ENCODE measurements at regions not wholly inside any gene's neighbourhood (a gene's known extent, or its start where the extent isn't known, plus 50 kb on each side); places are given as distances from the start of the nearest gene placed in this dataset.
"Not testable (repeated sequence)": the region's sequence is repeated elsewhere in the genome, so short reads cannot be mapped to it uniquely, and the experiment has no call there.

DNA sequence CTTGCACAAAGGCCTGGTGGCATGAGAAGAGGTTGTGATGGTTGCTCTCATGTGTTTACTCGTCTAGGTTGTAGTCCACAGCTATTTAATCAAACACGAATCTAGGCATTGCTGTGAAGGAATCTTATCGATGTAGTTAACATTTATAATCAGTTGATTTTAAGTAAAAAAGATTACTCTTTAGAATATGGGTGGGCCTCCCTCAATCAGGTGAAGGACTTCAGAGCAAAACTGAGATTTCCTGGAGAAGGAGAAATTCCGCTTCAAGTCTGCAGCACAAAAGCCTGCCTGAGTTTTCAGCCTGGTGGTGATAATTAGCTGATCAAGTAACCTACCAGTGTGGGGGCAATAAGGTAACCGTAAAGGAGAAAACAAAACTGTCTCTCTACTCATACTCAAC, 523.6 kb downstream of the GRIN2A start:
- no peak for DNase-seq (ENCODE audit: low spot score)
- TF ChIP-seq CTCF (IDR thresholded peaks at IDR 0.05; ENCODE audit: extremely low read depth, missing control alignments): no peak

- no peak for TF ChIP-seq CTCF (IDR thresholded peaks at IDR 0.05; ENCODE audit: extremely low read depth, missing control alignments)
- no peak for DNase-seq (ENCODE audit: low spot score)
Measured at GRCh38 chr16:9660898-9661297, 521.3 kb downstream of the GRIN2A start.

DNA sequence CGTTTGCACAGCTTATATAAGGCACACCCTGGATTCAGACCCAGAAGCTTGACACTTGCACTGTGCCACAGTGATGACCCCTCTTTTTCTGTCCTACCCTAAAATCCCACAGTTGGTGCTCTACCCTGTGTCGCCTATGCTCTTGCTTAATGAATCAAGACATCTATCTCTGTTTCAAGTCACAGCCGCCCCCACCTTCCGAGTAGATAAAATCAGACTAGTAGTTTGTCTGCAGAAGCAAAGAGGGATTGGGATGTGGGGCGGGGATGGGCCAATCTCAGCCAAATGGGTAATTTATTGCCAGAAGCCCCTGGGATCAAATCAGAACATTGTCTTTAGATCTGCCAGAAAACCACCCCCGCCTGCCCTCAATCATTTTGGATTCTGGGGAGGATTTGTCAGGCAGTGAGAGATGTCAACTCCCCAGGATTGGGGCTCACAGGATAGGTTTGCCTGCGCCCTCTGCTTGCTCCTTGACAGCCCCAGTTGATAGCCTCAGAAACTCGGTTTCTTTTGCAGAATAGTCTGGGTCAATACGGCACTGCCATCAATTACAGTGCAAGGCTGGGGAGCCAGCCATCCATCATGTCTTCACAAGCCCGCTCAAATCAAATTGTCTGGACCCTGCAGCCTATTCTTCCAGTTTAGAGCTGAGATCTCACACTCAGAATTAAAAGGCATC, 520.8 kb downstream of the GRIN2A start:
- no peak for DNase-seq (ENCODE audit: low spot score)
- no peak for TF ChIP-seq CTCF (IDR thresholded peaks at IDR 0.05; ENCODE audit: extremely low read depth, missing control alignments)

- no peak for TF ChIP-seq CTCF (IDR thresholded peaks at IDR 0.05; ENCODE audit: extremely low read depth, missing control alignments)
- DNase-seq (ENCODE audit: low spot score): no peak
Measured at GRCh38 chr16:9663588-9663987, 518.6 kb downstream of the GRIN2A start.

- no peak for DNase-seq (ENCODE audit: low spot score)
- no peak for TF ChIP-seq CTCF (IDR thresholded peaks at IDR 0.05; ENCODE audit: extremely low read depth, missing control alignments)
Measured at GRCh38 chr16:9665851-9666271, 516.4 kb downstream of the GRIN2A start.

DNA sequence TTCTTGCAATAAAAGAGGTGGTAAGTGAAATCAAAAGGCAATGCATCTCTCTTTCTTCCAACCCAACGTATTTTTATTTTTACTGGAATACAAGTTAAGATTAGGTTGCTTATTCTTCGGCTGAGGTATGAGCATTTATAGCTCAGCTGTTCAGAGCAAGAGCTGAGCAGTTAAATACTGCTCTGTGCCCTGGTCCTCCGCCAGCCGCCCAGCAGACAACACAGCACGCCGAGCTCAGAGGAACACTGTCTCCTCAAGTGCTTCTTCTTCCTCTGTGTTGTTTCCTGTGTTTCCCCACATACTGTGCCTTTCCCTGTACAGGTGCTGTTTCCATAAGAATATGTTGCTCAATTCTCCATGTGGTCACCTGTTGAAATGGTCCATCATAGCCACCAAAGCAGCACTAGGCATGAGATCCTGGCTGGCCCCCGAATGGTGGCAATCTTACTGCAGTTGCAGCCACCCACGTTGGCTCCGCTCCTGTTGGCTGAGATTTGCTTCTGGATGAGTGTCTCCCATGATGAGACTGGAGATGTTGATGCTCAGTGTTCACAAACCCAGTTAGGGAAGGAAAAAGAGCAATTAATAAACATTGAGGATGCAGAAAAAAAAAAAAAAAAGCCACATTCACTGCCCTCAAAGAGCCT, 515.3 kb downstream of the GRIN2A start:
- TF ChIP-seq CTCF (IDR thresholded peaks at IDR 0.05; ENCODE audit: extremely low read depth, missing control alignments): no peak
- no peak for DNase-seq (ENCODE audit: low spot score)

GRCh38 chr16:9670033-9670432, 512.2 kb downstream of the GRIN2A start:
- DNase-seq (ENCODE audit: low spot score): no peak
- TF ChIP-seq CTCF (IDR thresholded peaks at IDR 0.05; ENCODE audit: extremely low read depth, missing control alignments): no peak

GRCh38 chr16:9670616-9671015, 511.6 kb downstream of the GRIN2A start:
- not testable (repeated sequence) for DNase-seq (ENCODE audit: low spot score)

DNA sequence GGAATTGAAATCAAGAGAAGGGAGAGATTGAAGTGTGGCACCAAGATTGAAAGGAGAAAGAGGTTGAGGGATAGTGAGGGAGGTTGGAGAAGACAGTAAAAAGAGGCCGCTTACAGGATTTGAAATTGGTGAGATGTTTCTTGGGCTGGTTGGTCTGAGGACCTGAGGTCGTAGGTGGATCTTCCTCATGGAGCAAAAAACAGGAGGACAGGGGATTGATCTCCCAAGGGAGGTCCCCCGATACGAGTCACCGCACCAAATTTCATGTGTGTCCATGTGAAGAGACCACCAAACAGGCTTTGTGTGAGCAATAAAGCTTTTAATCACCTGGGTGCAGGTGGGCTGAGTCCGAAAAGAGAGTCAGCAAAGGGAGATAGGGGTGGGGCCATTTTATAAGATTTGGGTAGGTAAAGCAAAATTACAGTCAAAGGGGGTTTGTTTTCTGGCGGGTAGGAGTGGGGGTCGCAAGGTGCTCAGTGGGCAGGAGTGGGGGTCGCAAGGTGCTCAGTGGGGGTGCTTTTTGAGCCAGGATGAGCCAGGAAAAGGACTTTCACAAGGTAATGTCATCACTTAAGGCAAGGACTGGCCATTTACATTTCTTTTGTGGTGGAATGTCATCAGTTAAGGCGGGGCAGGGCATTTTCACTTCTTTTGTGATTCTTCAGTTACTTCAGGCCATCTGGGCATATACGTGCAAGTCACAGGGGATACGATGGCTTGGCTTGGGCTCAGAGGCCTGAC, 505.5 kb downstream of the GRIN2A start:
- DNase-seq (ENCODE audit: low spot score): not testable (repeated sequence)

Measured in GM20000 (cell line).